ENCODE measurements at regions not wholly inside any gene's neighbourhood (a gene's known extent, or its start where the extent isn't known, plus 50 kb on each side); places are given as distances from the start of the nearest gene placed in this dataset.

- H3K9me3 ChIP-seq (ENCODE audit: insufficient read depth, low read length, severe bottlenecking), result no peaks in the 10 kb centered on the region
- no peaks in the 10 kb centered on the region for H3K36me3 ChIP-seq (ENCODE audit: insufficient read depth, low read length)
- no peak overlapping the region for H2AFZ ChIP-seq (ENCODE audit: low read depth, low read length)
- H3K4me2 ChIP-seq (ENCODE audit: insufficient read depth, low read length), result no peak overlapping the region
- H3K79me2 ChIP-seq (ENCODE audit: insufficient read depth, low read length), result no peaks in the 10 kb centered on the region
- H3K4me1 ChIP-seq (ENCODE audit: insufficient read depth, low read length), result no peaks in the 10 kb centered on the region
- peaks cover 3% of the 10 kb centered on the region for H3K27me3 ChIP-seq (ENCODE audit: insufficient read depth, low read length, poor library complexity)
- DNase-seq (no peak), ATAC-seq (ENCODE audit: insufficient read depth, low read depth) (no peak)
- H3K9ac ChIP-seq (ENCODE audit: low read depth, low read length), result no peak overlapping the region
- no peak overlapping the region for H3K27ac ChIP-seq (ENCODE audit: low read length)
- TF ChIP-seq EZH2 (IDR thresholded peaks at IDR 0.05; ENCODE audit: borderline replicate concordance, low read depth, low read length, severe bottlenecking), result no peak
- no peak for TF ChIP-seq CTCF (IDR thresholded peaks at IDR 0.05; ENCODE audit: borderline replicate concordance, extremely low read depth, low read length, poor library complexity, severe bottlenecking)
- H4K20me1 ChIP-seq (ENCODE audit: insufficient read depth, low read length), result no peaks in the 10 kb centered on the region
- no peak overlapping the region for H3K4me3 ChIP-seq (ENCODE audit: low read depth in 1 of 2, low read length in 2 of 2)
Observed at GRCh38 chr19:13696839-13697238, 67.5 kb upstream of the MRI1 start.

- peaks cover 3% of the 10 kb centered on the region for H3K27me3 ChIP-seq (ENCODE audit: insufficient read depth, low read length, poor library complexity)
- no peak overlapping the region for H3K9ac ChIP-seq (ENCODE audit: low read depth, low read length)
- no peaks in the 10 kb centered on the region for H4K20me1 ChIP-seq (ENCODE audit: insufficient read depth, low read length)
- no peak for ATAC-seq (ENCODE audit: insufficient read depth, low read depth)
- H3K4me1 ChIP-seq (ENCODE audit: insufficient read depth, low read length), result no peaks in the 10 kb centered on the region
- TF ChIP-seq EZH2 (IDR thresholded peaks at IDR 0.05; ENCODE audit: borderline replicate concordance, low read depth, low read length, severe bottlenecking), result no peak
- no peak for TF ChIP-seq CTCF (IDR thresholded peaks at IDR 0.05; ENCODE audit: borderline replicate concordance, extremely low read depth, low read length, poor library complexity, severe bottlenecking)
- H3K36me3 ChIP-seq (ENCODE audit: insufficient read depth, low read length), result no peaks in the 10 kb centered on the region
- no peak overlapping the region for H3K27ac ChIP-seq (ENCODE audit: low read length)
- DNase-seq, result no peak
- no peak overlapping the region for H2AFZ ChIP-seq (ENCODE audit: low read depth, low read length)
- no peaks in the 10 kb centered on the region for H3K79me2 ChIP-seq (ENCODE audit: insufficient read depth, low read length)
- no peak overlapping the region for H3K4me2 ChIP-seq (ENCODE audit: insufficient read depth, low read length)
- H3K9me3 ChIP-seq (ENCODE audit: insufficient read depth, low read length, severe bottlenecking), result no peaks in the 10 kb centered on the region
- no peak overlapping the region for H3K4me3 ChIP-seq (ENCODE audit: low read depth in 1 of 2, low read length in 2 of 2)
Observed at GRCh38 chr19:13693889-13694288, 70.4 kb upstream of the MRI1 start.

GRCh38 chr19:13691569-13692435, 72.5 kb upstream of the MRI1 start:
- ATAC-seq (ENCODE audit: insufficient read depth, low read depth) (no peak), DNase-seq (no peak)
- H3K4me3 ChIP-seq (ENCODE audit: low read depth in 1 of 2, low read length in 2 of 2), result no peak overlapping the region
- H3K27me3 ChIP-seq (ENCODE audit: insufficient read depth, low read length, poor library complexity), result peaks cover 3% of the 10 kb centered on the region
- TF ChIP-seq EZH2 (IDR thresholded peaks at IDR 0.05; ENCODE audit: borderline replicate concordance, low read depth, low read length, severe bottlenecking) (no peak), CTCF (IDR thresholded peaks at IDR 0.05; ENCODE audit: borderline replicate concordance, extremely low read depth, low read length, poor library complexity, severe bottlenecking) (no peak)
- H3K79me2 ChIP-seq (ENCODE audit: insufficient read depth, low read length), result no peaks in the 10 kb centered on the region
- H3K4me2 ChIP-seq (ENCODE audit: insufficient read depth, low read length), result no peak overlapping the region
- H3K9me3 ChIP-seq (ENCODE audit: insufficient read depth, low read length, severe bottlenecking), result no peaks in the 10 kb centered on the region
- no peak overlapping the region for H3K9ac ChIP-seq (ENCODE audit: low read depth, low read length)
- H2AFZ ChIP-seq (ENCODE audit: low read depth, low read length), result no peak overlapping the region
- no peaks in the 10 kb centered on the region for H4K20me1 ChIP-seq (ENCODE audit: insufficient read depth, low read length)
- H3K4me1 ChIP-seq (ENCODE audit: insufficient read depth, low read length), result no peaks in the 10 kb centered on the region
- no peaks in the 10 kb centered on the region for H3K36me3 ChIP-seq (ENCODE audit: insufficient read depth, low read length)
- H3K27ac ChIP-seq (ENCODE audit: low read length), result no peak overlapping the region
